NCI-H446 (cell line): ENCODE measurements at regions not wholly inside any gene's neighbourhood (a gene's known extent, or its start where the extent isn't known, plus 50 kb on each side); places are given as distances from the start of the nearest gene placed in this dataset.

Experiments used
- DNase-seq, 2 experiments: peaks; one replicate each; lab custom pipeline; 2025; lab: John Stamatoyannopoulos, UW

DNA sequence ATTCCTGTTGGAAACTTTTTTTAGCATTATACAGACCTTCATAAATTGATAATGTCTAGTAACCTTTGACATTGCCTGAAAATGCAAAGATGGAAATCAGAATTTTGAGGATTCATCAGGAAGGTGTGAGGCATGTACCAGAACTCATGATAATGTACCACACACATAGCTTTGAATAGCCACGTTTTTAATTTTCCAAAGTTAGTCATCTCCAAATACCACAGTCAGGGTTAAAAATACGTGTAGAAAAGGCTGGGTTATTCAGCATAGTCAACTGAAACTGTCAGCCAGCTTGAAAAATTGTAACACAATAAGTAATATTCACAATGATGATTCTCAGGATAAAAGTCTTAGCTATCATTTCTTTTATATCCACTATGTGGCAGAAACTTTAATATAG, 102.0 kb upstream of the THRB start:
- no peak for DNase-seq

DNA sequence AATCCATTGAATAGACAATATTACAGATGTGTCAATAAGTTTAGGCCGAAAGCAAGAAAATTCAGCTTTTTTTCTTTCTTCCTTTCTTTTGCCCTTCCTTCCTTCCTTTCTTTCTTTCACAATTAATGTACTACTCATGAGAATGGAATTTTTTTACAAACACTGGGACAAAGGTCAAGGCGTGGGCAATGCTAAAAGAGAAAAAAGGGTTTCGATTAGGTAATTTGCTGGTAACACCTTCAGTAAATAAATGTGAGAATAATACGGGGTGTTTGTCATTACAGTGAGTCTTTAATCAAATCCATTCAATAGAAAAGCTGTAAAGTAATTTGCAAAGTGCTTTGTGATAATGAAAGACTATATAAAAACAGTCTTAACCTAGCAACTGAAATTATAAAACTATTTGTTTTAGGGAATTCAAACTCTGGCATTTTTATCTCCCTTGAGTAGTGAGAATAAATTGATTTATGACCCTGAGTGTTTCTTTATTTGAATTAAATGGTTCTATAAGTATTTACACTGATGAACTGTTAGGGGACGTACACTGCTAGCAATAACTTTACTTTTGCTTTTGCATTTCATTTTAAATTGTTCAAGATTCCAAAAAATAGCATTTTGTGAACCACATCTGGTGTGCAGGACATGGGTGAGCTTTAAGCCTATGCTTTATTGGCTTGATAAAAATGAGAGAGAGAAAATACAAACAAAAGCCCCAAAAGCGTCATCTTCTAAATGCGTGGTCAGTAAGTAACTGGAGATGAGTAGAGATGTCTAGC, 104.2 kb upstream of the THRB start:
- no peak for DNase-seq

DNA sequence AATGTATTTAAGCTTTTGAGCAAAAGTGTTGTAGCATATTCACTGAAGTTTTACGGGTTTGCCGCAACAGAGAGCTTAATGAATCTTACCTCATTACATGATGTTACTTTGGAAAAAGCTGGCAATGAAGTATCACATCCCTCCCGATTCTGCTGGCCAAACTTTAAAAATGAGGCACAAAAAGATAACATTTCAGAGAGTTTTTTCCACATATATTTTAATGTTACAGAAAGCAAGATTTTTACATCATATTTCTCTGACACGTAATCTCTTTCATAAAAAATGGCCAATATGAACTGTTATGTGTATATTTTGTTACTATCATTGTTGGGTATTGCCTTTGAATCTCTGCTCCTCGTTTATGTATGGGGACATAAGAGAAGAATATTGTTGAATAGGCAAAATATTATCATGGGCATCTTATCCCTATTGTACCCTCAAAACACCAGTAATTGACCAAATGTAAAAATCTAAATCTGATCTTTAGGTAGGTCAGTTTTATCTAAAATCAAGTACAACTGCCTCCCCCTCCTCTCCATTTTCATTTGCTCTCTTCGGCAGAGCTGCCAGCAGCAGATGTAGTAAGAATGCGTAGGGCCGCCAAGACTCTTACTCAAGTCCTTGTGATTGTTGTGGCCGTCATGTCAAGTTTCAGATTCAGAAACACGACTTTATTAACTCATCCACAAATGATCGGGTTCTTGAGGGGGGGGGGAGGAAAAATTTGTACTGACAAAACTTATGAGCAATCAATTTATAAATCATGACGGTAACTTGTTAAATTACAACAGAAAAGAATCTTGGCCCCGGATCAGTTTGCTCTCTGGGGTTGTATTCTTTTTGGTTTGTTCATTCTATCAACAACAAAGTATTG, 106.7 kb upstream of the THRB start:
- DNase-seq: peak in 1 of 2 experiments; percentile 25

DNA sequence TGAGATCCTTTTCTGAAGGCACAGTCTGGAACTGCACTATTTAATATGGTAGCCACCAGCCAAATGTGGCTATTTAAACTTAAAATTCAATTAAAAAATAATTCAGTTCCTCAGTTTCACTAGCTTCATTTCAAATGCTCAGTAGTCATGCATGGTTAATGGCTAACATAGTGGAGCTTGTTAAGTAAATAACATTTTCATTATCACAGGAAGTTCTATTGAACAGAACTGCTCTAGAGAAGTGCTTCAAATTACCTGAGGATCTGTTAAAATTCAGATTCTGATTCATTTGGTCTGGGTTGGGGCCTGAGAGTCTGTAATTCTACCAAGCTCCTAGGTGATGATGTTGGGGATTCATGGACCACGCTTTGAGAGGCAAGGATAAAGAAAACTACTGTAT, 109.6 kb upstream of the THRB start:
- DNase-seq: no peak

DNA sequence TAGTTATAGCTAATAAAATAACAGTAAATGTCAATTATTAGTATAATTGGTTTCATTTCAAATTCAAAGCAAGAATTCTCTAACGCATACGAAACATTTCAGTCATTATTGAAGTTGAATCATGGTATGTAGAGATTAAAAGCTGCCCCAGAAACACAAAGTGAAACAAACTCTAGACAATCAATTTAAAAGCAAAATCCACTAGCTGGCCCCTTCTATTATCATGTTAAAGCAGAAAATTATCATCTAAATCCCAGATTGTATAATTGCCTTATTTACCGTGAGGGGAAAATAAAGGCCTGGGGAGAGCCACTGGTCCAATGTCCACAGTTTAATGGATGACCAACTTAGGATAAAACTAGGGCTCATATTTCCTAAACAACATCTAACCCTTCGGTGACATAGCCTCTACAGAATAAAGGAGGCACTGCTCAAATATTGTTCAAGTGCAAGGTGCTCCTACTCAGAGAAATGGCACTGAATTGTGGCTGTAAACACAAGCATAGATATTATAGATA, 110.9 kb upstream of the THRB start:
- DNase-seq: no peak

DNA sequence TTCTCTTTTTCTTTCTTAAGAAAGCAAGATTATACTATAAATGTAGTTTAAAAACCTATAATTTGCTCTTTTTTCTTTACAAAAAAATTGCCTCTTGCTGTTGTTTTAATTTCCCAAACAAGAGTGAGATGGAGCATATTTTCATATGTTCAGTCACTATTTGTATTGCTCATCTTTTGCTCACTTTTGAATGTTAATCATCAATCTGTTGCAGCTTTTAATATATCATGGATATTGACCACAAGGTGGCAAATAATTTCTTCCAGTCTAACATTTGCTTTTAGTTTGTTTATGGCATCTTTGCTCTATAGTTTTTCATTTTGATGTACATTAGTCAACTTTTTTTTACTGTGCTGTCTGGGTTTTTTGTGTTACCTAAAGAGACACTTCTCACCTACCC, 112.6 kb upstream of the THRB start:
- DNase-seq: no peak

DNA sequence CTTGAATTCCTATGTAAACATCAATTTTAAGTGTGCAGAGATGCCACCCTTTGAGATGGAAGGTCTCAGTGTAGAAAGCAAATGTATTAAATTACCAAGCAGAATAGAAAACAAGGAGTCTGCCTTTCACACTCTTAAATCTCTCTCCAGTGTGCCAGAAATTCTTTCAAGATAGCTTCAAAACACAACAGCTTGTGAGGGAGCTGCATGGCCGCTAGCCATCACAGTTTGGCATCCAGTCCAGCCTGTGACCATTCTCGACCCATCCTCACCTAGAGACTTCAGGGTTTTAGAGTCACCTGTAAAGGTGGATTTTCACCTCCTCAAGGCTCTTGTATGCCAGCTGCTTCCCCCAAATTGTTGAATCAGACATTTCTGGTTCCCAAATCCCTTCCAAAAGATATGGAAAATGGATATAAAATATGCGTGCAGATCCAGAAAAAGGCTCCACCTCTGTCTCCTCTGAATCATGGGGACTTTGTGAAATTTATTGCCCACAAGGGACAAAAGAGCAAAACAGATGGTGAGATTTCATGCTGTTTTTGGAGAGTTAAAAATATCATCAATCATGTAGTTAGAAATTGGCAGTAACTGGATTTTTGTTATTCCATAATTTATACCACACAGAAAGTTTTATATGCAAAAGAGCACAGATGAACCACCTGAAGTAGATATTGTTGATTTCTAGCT, 114.2 kb upstream of the THRB start:
- peak; percentile 71 to 85 for DNase-seq

DNA sequence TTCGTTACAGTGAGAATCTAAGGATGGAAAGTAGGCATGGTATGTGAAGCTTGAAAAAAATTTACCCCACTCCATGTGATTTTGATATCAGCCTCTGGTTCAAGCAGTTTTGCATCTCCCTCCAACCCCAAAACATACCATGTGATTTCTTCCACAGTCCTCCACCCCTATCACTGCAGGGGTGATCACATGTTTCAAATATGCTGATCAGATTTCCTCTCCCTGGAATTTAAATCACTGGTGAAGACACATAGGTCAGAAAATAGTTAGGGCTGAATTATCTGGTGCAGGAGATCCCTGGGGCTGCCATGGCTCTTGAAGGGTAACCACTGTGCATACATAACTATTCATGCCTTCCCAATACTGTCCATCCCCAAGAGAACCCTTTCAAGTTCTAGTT, 119.7 kb upstream of the THRB start:
- no peak for DNase-seq

DNA sequence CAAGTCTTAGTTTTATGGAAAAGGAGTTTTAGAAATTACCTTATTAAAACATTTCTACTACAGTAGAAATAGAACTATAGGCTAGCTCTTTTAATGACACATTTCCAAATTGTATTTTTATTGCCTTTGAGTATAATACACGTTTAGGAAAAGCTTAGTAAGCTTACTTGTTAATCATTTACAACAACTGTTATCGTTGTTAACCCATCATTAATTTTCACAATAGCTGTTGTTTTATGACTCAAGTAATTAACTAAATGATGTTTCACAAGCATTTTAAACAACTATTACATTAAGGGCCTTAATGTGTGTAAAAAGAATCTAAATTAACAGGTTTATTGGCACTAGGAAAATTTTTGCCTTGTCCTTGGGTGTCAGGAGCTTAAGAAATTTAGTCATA, 120.5 kb upstream of the THRB start:
- no peak for DNase-seq

DNA sequence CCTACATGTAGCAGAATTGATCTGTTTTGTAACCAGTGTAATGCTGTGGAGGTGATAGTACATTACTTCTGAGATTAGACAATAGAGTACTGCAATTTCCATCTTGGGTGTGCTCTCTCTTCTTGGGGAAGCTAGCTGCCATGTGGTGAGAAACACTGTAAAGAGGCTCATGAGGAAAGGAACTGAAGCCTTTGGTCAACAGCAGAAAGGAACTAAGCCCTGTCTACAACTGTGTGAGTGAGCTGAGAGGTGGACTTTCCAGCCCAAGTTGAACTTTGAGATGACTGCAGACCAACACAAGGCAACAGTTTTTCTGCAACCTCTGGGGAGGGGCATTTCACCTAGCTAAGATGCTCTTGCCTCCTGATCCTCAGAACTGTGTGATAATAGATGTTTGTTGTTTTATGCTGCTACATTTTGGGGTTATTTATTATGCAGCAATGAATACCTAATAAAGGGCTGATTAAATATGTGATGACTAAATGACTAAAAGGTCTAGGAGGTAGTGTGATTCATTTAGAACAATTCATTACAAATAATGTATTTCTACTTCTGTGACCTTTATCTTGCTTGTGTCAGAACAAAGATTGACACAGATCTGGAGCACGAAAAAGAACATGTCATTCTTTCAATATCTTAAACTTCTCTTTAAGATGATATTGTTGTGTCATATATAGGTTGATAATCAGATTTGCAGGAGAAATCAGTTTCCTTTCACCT, 121.6 kb upstream of the THRB start:
- DNase-seq: no peak

DNA sequence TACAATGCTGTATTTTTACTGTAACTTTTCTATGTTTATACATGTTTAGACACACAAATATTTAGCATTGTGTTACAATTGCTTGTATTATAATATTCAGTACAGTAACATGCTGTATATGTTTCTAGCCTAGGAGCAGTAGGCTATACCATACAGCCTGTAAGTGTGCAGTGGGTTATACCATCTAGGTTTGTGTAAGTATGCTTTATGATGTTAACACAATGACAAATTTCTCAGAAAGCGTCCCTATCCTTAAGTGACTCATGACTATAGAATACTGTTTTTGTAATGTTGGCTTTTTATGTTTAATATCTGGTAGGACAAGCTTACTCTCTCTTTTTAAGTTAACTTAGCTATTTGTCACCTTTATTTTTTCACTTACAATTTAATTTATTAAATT, 127.5 kb upstream of the THRB start:
- no peak for DNase-seq

DNA sequence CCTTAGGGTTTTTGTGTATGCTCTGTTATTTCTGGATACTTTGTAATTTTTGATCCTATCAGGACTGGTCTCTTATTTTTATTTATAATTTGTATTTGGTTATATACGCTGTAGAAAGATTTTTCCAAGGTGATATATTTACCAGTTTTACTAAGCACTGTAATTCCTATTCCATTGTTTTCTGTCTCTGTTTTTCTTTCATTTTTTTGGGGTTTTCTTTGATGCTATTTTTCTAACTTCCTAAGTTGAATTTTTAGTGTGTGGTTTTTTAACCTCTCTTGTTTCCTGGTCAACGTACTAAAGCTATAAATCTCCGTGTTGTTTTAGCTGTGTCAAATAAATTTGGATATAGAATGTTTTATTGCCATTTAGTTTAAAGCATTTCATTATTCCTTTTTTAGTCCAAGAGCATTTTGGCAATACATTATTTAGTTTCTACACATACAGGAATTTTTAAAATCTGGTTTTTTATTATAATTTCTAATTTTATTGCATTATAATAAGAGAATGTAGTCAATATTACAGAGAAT, 128.1 kb upstream of the THRB start:
- DNase-seq: no peak

DNA sequence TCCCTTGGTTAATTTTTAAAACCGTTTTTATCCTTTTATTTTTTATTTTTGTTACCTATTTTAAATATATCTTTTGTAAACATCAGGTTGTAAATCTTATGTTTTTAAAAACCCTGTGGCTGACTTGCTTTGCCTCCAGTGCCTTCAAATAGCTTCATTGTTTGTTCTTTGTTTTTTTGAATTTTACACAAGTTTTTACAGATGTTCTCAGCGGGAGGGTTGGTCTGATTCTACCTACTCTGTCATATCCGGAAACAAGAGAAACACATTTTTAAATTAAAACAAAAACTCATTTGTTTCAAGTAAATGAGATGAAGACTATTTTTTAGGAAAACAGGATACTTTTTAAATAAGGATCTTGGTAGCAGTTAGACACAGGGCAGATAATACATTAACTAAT, 129.0 kb upstream of the THRB start:
- no peak for DNase-seq

DNA sequence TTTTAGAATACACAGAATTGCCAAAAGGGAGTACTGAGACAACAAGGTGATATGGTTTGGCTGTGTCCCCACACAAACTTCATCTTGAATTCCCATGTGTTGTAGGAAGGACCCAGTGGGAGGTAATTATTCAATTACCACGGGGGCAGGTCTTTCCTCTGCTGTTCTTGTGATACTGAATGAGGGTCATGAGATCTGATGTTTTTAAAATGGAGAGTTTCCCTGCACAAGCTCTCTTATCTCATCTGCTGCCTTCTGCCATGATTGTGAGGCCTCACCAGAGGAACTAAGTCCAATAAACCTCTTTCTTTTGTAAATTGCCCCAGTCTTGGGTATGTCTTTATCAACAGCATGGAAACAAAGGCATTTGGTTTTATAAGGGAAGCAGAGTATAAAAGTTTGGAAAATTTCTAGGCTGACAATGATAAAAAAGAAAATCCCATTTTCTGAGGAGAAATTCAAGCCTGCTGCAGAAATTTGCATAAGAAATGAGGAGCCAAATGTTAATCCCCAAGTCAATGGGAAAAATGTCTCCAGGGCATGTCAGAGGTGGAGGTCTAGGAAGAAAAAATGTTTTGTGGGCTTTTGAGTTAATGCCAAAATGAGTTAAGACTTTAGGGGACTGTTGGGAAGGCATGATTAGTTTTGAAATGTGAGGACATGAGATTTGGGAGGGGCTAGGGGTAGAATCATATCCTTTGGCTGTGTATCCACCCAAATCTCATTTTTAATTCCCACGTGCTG, 130.5 kb upstream of the THRB start:
- DNase-seq: no peak

DNA sequence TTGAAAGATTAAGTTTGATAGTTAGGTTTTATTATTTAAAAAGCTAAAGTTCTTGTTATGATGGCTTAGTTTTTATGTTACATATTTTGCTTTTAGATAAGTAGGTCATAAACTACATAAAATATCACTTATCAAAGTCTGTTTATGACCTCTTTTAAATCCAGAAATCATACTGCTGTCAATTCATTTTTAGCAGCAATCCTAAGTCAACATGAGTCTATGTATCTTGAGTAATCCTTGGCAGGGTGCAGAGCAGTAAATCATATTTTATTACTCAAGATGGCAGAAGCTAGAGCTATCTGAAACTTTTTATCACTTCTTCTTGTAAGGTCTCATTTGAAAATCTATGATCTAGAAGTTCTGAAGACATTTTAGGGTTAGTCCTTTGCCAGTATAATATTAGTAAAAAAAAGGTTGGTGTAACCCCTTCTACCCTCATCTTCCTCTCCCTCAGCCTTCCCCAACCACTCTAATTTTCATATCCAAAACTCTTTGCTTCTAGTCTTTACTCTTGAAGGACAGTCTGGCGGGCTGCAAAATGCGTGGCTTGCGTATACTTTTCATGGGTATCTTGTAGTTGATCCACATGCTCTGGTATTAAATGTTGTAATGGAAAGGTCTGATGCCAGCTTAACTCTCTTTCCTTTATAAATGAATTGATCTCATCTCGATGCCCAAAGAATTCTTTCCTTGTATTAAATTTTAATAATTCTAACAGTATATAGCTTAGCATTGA, 134.0 kb upstream of the THRB start:
- peak in 1 of 2 experiments; percentile 29 for DNase-seq

DNA sequence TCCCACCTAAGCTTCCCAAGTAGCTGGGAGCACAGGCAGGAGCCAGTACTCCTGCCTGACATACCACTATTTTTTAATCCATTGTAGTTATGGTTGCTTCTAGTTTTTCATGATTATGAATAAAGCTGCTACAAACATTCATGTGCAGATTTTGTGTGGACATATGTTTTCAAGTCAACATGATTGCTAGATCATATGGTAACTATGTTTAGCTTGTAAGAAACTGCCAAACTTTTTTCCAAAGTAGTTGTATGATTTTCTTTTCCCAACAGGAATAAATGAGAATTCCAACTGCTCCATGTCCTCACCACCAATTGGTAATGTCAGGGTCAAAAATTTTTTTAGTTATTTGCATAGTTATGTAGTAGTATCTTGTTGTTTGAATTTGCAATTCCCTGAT, 136.8 kb upstream of the THRB start:
- DNase-seq: no peak

DNA sequence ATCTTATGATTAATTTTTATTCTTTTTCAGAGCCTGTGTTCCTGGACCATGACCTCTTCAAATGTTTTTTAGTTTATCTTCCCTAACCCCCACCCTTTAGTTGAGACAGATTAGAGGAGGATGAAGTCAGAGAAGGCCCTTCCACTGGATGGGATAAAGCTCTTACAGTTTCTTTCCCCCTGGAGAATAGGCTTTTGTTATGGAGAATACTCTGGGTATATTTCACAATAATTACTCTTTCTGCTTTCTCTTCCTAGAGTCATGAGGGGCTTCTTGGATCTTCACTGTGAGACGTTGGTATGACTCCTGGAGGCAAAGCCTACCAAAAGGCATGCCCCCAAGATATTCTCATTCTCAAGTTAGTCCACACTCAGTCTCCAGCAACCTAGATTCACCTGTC, 144.4 kb upstream of the THRB start:
- no peak for DNase-seq

DNA sequence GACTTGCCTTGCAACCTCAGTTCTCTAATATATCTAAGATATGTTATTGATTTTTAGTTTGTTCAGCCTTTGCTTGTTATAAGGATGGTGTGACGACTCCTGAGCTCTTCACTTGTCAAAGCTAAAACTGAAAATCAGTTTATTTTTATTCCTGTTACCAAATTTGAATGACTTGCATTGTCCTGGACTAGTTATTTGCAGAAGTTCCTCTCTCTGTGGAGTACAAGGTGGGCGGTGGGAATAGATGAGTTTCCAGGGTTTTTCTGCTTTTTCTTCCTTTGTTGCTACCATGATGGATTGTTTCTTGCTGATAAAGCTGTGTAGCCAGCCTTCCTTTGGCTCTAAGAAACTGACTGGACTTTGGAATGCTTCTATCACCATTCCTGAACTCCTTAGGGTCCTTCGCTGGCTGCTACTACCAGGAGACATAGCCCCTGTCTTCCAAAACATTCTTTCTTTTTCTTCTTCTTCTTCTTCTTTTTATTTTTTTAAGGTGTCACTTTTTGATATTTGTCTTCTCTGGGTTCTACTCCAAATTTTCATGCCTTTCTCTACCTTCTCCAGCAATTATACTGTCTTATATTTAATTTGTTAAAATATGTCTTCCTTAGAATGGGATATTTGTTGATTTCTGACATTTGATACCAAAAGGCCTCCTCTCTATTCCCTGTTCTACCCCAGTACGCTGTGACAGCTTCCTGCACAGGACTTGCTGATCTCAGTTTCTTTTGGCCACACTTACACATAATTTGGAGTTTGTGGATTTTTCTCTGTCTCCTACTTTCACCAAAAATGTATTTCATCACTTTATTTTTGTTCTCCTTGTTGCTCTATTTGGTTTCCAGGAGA, 145.1 kb upstream of the THRB start:
- no peak for DNase-seq

DNA sequence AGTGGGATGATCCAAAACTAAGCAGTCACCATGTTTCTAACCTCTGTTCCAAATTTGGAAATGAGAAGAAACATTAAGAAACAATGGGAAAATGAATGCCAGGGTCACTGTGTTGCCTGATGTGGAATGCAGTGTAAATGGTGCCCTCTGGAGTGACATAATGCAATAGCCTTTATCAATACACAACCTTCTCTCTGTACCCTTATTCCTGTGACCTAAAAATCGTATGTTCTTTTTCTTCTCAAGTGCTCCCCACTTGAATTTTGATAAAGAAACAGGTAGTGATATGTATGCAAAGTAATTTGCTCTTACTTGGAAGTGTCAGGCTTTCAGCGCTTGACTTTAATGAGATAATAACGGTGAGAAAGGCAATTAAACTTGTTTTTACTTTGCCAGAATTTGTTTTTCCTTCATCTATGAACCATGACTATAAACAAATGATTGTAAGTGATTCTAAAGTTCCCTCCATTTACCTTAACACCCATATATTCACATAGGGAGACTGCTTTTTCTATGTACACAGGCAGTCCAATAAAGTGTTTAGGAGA, 145.8 kb upstream of the THRB start:
- DNase-seq: peak; percentile 18 to 45
